Uterus (tissue), 2 donors: ENCODE measurements at regions not wholly inside any gene's neighbourhood (a gene's known extent, or its start where the extent isn't known, plus 50 kb on each side); places are given as distances from the start of the nearest gene placed in this dataset.

Source experiments
- CTCF ChIP-seq, 4 experiments: fragments of 200-600 bp in 2 of 4; fragments of 450-650 bp in 2 of 4; sonication (generic) in 2 of 4; IDR thresholded peaks; one replicate each; pipeline ENCODE4 v1.5.1; 2016 to 2019; ENCODE audit warnings: antibody characterized with exemption in 4 of 4, mild to moderate bottlenecking in 2 of 4, moderate library complexity in 1 of 4
- POLR2A ChIP-seq, 2 donors: fragments of 450-650 bp; IDR thresholded peaks; one replicate each; pipeline ENCODE4 v1.6.1; 2016; ENCODE audit warnings: antibody characterized with exemption in 2 of 2, mild to moderate bottlenecking in 1 of 2, moderate library complexity in 1 of 2

GRCh38 chr17:72336026-72336803 lies 215.4 kb downstream of the SOX9 start:
- no peak for TF ChIP-seq CTCF (IDR thresholded peaks at IDR 0.05)
- TF ChIP-seq POLR2A (IDR thresholded peaks at IDR 0.05): no peak
